Lung (tissue), 11 donors: ENCODE measurements at regions not wholly inside any gene's neighbourhood (a gene's known extent, or its start where the extent isn't known, plus 50 kb on each side); places are given as distances from the start of the nearest gene placed in this dataset.

Source experiments
- ATAC-seq: fragments of 200-7000 bp; cut with Tn5 transposase; one replicate; pipeline ENCODE4 v1.9.1; 2020; ENCODE audit warnings: moderate number of reproducible peaks; ENCODE audit not compliant: insufficient read depth, low FRiP score
- DNase-seq, 3 donors: peaks; one replicate each; pipeline ENCODE4 v3.0.0-alpha.2; 2013 to 2017
- H3K27ac ChIP-seq, 2 donors: one replicate each; pipeline ENCODE4 v1.5.1; 2013; ENCODE audit warnings: mild to moderate bottlenecking in 2 of 2, moderate library complexity in 2 of 2, control low read depth in 1 of 2, inconsistent platforms in 1 of 2, low read depth in 1 of 2, low read length in 1 of 2
- H3K27me3 ChIP-seq, 3 donors: one replicate each; pipeline ENCODE4 v1.5.1; 2013; ENCODE audit warnings: low read length in 2 of 3; ENCODE audit not compliant: control insufficient read depth in 3 of 3, insufficient read depth in 3 of 3
- H3K36me3 ChIP-seq, 4 donors: one replicate each; pipeline ENCODE4 v1.5.1; 2013; ENCODE audit warnings: low read length in 4 of 4, mild to moderate bottlenecking in 1 of 4, moderate library complexity in 1 of 4; ENCODE audit not compliant: control insufficient read depth in 4 of 4, insufficient read depth in 4 of 4
- H3K4me1 ChIP-seq, 5 donors: one replicate each; pipeline ENCODE4 v1.5.1; 2013; ENCODE audit warnings: low read length in 5 of 5, mild to moderate bottlenecking in 2 of 5, moderate library complexity in 1 of 5; ENCODE audit not compliant: control insufficient read depth in 5 of 5, insufficient read depth in 5 of 5
- H3K4me3 ChIP-seq: one replicate; pipeline ENCODE4 v1.5.1; 2013; ENCODE audit warnings: mild to moderate bottlenecking, control low read depth, moderate library complexity
- H3K9ac ChIP-seq, 2 donors: one replicate each; pipeline ENCODE4 v1.5.1; 2013; ENCODE audit warnings: low read length in 2 of 2, control low read depth in 1 of 2; ENCODE audit not compliant: insufficient read depth in 1 of 2
- H3K9me3 ChIP-seq, 4 donors: one replicate each; pipeline ENCODE4 v1.5.1; 2013; ENCODE audit warnings: low read length in 3 of 4, mild to moderate bottlenecking in 1 of 4, moderate library complexity in 1 of 4; ENCODE audit not compliant: control insufficient read depth in 4 of 4, insufficient read depth in 3 of 4
- CTCF ChIP-seq: IDR thresholded peaks from 2 replicates; pipeline ENCODE4 v1.5.1; 2012; ENCODE audit warnings: mild to moderate bottlenecking; ENCODE audit errors: control extremely low read depth, extremely low read depth
- WGBS, 2 donors: extraction: QIAGEN DNeasy Blood & Tissue Kit; methylation state at CpG; one replicate each; pipeline ENCODE4 v1.1.7; 2013; 5-methylcytosine and 5-hydroxymethylcytosine counted together
- donor health status: control.
- donor health status: control.
- donor health status: Bipolar disorder and iron deficiency.
- donor health status: healthy.
- donor health status: DM: yes; HTN: yes; CAD: no.

- Histone ChIP-seq H3K36me3 (no peaks in the 10 kb centered on the region), H3K27ac (no peak overlapping the region), H3K9ac (no peak overlapping the region), H3K27me3 (no peaks in the 10 kb centered on the region), H3K9me3 (no peaks in the 10 kb centered on the region), H3K4me3 (no peak overlapping the region), H3K4me1 (no peaks in the 10 kb centered on the region)
- ATAC-seq (no peak), DNase-seq (no peak)
- no peak for TF ChIP-seq CTCF
- WGBS, 2 donors = 93% methylated on average over 1 of the region's 1 CpG
Measured at GRCh38 chr5:113974976-113975375, 386.9 kb upstream of the KCNN2 start.

- Histone ChIP-seq H3K27me3 (no peaks in the 10 kb centered on the region), H3K27ac (no peak overlapping the region), H3K4me3 (no peak overlapping the region), H3K9ac (no peak overlapping the region), H3K4me1 (no peaks in the 10 kb centered on the region), H3K36me3 (no peaks in the 10 kb centered on the region), H3K9me3 (no peaks in the 10 kb centered on the region)
- TF ChIP-seq CTCF = no peak
- ATAC-seq (no peak), DNase-seq (no peak)
- 66 to 72% methylated on average over 2 of the region's 2 CpGs for WGBS, 2 donors
Measured at GRCh38 chr5:113984928-113985327, 376.9 kb upstream of the KCNN2 start.

GRCh38 chr5:113985505-113985904 is 376.4 kb upstream of the KCNN2 start:
- ATAC-seq (no peak), DNase-seq (no peak)
- H3K36me3 ChIP-seq = no peaks in the 10 kb centered on the region
- H3K27me3 ChIP-seq = no peaks in the 10 kb centered on the region
- H3K9ac ChIP-seq = no peak overlapping the region
- H3K4me3 ChIP-seq = no peak overlapping the region
- TF ChIP-seq CTCF = no peak
- no peaks in the 10 kb centered on the region for H3K9me3 ChIP-seq
- no peak overlapping the region for H3K27ac ChIP-seq
- H3K4me1 ChIP-seq = no peaks in the 10 kb centered on the region
- 82 to 83% methylated on average over 4 of the region's 4 CpGs for WGBS, 2 donors

GRCh38 chr5:113989278-113989912 is 372.5 kb upstream of the KCNN2 start:
- H3K9ac ChIP-seq = no peak overlapping the region
- H3K36me3 ChIP-seq = no peaks in the 10 kb centered on the region
- no peak for TF ChIP-seq CTCF
- no peaks in the 10 kb centered on the region for H3K9me3 ChIP-seq
- no peaks in the 10 kb centered on the region for H3K4me1 ChIP-seq
- H3K27ac ChIP-seq = no peak overlapping the region
- H3K4me3 ChIP-seq = no peak overlapping the region
- H3K27me3 ChIP-seq = no peaks in the 10 kb centered on the region
- DNase-seq (no peak), ATAC-seq (no peak)
- WGBS, 2 donors = 79 to 81% methylated on average over 6 of the region's 6 CpGs
